Activated T-cell treated with anti-CD3 and anti-CD28 coated beads for 24 hours (primary cell): ENCODE measurements at regions not wholly inside any gene's neighbourhood (a gene's known extent, or its start where the extent isn't known, plus 50 kb on each side); places are given as distances from the start of the nearest gene placed in this dataset.

Experiments used
- DNase-seq: peaks from one replicate; pipeline ENCODE4 v3.0.0-alpha.2; 2020; ENCODE audit warnings: low read depth

- DNase-seq = no peak
Observed at GRCh38 chr20:60959971-60960370, 292.1 kb upstream of the CDH4 start.

- no peak for DNase-seq
Observed at GRCh38 chr20:60960500-60960899, 291.6 kb upstream of the CDH4 start.

DNA sequence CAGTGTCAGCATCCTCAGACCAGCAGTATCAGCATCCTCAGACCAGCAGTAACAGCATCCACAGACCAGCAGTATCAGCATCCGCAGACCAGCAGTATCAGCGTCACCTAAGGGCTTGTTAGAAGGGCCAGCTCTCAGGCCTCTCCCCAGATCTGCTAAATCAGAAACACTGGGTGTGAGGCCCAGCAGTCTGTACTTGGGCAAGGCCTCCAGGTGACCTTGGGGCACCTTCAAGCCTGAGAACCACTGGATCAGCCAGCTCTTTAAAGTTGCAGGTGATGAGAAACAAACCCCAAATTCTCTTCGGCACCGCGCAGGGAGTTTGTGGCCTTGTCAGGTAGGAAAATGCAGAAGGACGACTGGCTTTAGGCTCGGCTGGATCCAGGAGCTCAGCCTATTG is 290.5 kb upstream of the CDH4 start:
- DNase-seq = no peak

- DNase-seq = no peak
Observed at GRCh38 chr20:60962367-60963045, 289.6 kb upstream of the CDH4 start.

- DNase-seq = no peak
Observed at GRCh38 chr20:60963146-60963545, 288.9 kb upstream of the CDH4 start.

DNA sequence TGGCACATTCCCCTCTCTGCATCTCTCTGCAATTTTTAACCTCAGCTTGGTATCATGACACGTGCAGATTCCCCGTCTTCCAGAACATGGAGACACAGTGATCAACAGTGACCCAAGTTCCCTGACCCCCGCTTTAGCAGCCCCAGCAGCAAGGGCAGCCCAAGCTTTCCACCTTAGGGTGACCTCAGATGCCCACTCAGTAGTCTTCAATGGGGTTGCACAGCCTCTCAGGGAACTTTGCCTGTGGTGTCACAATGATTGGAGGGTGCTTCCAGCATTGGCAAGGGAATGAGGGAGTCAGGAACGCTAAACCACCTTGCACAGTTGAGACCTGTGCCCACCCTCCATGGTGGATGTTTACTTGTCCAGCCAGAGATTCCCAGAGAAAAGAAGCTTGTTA is 287.1 kb upstream of the CDH4 start:
- DNase-seq = no peak

DNA sequence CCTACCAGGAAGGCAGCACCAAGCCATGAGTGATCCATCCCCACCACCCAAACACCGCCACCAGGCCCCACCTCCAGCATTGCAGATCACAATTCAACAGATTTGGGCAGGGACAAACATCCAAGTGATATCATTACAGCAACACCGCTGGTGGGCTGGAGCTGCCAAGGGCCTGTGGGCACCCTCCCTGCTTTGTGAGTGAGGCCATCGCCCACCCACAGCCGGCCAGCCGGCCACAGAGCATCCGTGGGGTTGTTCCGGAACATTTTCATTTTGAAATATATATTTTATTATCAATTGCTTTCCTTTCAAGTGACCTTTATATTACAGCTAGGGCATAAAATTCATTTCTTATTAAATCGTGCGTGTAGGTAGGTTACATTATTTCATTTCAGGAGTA is 286.0 kb upstream of the CDH4 start:
- no peak for DNase-seq

- no peak for DNase-seq
Observed at GRCh38 chr20:60966766-60967165, 285.3 kb upstream of the CDH4 start.

- no peak for DNase-seq
Observed at GRCh38 chr20:60967431-60968316, 284.4 kb upstream of the CDH4 start.

- no peak for DNase-seq
Observed at GRCh38 chr20:60968853-60969720, 283.0 kb upstream of the CDH4 start.

DNA sequence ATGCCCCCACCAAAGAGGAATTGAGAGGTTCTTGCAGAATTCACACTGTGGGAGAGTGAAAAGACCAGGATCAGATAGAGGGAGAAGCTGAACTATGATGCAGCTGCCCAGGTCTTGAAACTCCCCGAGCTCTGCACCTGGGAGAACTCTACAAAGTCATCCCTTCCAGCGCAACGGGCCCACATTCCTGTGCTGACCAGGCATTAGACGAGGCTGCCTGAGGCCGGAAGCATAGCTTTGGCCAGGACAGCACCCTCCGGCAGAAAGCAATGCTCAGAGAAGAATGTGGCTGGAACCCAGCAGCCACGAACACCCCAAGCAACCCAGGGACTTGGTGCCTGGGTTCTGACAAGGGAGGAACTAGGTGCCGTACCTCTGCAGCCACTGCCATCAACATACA is 281.5 kb upstream of the CDH4 start:
- DNase-seq = no peak

GRCh38 chr20:60974022-60974421 is 278.0 kb upstream of the CDH4 start:
- no peak for DNase-seq

DNA sequence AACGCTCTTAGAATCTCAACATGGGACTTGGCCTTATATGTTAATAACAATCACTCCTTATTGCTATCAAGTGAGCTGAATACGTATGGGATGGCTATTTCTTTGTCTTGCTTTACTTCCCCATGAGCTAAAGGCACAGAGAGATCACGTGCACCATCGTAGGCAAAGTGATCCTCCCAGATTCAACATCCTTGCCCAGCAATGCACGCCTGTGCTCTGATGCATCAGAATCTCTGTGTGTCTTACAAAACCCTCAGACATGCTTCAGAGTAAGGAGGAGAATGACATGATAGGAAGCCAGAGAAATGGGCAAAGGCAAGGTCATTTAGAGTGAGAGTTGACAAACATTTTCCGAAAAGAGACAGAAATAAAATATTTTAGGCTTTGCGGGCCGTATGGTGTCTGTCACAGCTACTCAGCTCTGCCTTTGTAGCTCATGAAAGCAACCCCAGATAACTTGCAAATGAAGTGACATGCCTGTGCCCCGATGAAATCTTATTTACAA is 277.6 kb upstream of the CDH4 start:
- DNase-seq = no peak

- DNase-seq = no peak
Observed at GRCh38 chr20:60976139-60976538, 275.9 kb upstream of the CDH4 start.

- DNase-seq = no peak
Observed at GRCh38 chr20:60976913-60977312, 275.1 kb upstream of the CDH4 start.

- DNase-seq = no peak
Observed at GRCh38 chr20:60977901-60978300, 274.2 kb upstream of the CDH4 start.

DNA sequence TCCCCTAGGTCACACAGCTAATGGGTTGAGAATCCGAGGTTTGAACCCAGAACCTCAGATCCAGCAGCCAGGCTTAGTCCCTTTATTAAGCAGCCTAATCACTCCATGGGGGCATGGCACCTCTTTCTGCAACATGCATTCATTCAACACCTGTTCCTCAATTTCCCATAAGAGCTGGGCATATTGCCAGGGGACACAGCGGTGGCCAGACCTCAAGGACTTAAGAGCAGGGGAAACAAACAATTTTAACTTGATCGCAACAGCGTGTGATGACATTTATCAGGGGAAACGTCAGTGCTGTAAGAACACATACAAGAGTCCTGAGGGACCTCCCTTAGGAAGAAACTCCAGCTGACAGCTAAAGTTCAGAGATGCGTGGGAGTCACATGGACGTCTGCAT is 267.4 kb upstream of the CDH4 start:
- DNase-seq = no peak

DNA sequence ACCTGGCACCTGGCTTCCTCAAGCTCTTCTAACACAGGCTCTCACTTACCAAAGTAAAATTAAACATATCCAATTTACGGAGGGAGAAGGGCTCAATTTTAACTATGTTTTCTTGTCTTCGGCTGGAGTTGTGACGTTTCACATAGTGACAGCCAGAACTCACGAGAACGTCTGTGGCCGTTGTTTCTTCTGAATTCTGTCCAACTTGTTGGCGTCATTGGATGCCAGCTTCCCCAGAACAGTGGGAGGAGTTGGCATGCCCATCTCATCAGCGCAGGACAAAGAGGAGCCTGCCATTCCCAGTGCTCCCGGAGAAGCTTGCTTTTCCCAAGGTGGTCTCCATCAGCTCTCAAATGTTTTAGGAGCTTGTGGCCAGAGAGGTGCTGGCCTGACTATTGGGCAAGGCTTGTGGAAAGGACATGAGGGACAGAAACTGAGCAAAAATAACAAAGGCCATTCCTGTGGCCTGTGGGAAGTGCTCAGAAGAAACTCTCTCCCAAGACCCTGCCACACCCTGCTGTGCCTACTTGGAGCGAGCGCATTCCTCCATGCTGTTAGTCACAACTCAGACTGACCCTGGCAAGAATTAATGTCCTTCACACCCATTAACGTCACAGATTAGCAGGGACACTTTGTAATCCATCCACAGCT is 265.4 kb upstream of the CDH4 start:
- no peak for DNase-seq

DNA sequence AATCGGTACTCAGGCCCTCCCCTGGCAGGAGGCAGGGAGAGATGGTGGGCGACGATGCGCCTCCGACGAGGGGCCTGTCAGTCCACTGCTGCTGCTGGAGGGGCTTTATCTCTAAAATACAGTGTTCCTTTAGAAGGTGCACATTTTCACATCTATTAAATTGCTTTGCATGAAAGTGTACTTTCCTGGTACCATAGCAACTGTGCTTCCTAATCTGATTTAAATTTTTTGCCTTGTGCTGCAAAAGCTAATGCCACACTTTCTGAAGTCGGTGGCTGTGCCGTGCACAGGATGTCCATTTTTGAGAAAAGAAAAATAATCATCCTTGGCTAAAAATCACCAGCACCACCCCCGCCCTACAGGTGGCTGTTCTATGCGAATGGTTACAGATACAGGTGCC is 262.0 kb upstream of the CDH4 start:
- DNase-seq = no peak

DNA sequence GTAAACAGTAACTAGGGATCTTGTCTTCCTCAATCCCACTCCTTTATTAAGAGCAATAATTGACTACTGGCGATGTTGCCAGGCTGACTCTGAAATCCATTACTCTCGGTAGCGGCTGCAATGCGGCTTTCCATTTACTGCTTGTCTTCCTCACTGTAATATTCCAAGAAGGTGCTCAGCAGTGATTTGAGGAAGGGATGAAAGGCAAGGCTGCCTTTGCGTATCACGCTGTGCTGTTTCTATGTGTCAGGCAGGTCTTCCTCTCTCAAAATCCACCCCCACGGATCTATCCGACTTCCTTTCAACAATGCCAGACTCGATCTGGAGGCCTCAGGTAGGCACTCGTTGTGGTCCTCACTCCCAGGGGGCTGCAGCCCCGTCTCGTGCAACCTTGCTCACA is 261.4 kb upstream of the CDH4 start:
- DNase-seq = no peak

GRCh38 chr20:60993433-60994044 is 258.5 kb upstream of the CDH4 start:
- no peak for DNase-seq
